ENCODE measurements at regions not wholly inside any gene's neighbourhood (a gene's known extent, or its start where the extent isn't known, plus 50 kb on each side); places are given as distances from the start of the nearest gene placed in this dataset.

DNA sequence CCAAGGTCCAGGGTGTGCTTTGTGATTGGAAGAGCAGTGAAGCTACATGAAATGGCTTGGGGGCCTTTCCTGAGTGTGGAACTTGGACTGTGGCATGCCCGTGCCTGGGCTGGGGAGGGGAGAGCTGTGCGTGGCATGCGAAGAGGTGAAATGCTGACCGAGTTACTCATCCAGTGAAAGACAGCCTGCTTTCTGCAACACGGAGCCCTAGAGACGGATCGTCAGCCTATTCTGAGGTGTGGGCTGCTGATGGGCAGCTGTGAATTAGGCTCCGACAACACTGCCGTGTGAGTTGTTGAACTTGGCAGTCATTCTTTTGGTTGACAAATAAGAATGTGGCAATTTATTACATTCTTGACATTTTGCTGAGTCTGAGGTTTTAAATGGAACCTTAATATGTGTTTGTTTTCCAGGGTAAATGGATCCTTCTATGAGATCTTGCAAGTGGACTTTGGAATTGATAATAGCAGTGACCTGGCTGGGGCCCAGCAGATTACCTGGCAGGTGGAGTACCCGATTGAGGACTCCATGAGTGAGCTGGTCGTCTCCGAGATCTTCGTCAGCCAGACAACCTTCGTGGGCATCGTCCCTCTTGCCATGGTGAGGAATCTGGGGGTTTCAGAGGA, 453.9 kb downstream of the AACS start:
- in situ Hi-C loops (cut with MboI; ENCODE audit: low sequenced_read_pairs, unreplicated experiment) = no loop called here

DNA sequence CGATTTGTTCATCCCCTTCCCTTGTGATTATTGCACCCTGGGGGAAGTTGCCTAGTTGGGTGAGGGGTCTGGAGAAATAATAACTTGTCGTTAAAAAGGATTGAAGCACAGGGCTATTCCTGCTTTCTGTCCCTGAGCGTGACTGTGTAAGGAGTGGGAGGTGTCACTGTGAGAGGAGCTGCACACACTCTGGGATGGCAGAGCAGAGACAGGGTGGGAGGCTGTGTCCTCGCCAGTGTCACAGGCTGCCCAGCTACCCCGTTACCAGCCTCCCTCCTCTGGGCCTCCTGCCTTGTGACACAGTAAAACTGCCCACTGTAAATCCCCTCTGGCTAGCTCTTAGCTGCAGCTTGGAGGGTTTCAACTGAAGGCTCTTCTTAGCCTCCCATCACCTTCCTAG, 460.6 kb downstream of the AACS start:
- no peak for TF ChIP-seq CTCF (IDR thresholded peaks at IDR 0.05; ENCODE audit: borderline replicate concordance, control extremely low read depth, extremely low read depth, insufficient read depth, missing control alignments)
- in situ Hi-C loops (cut with MboI; ENCODE audit: low sequenced_read_pairs, unreplicated experiment) = no loop called here
- no peak for DNase-seq (ENCODE audit: low spot score)

More for the DNA sequence above, 453.9 kb downstream of the AACS start:
- no peak for TF ChIP-seq CTCF (IDR thresholded peaks at IDR 0.05; ENCODE audit: borderline replicate concordance, control extremely low read depth, extremely low read depth, insufficient read depth, missing control alignments)
- no peak for DNase-seq (ENCODE audit: low spot score)

DNA sequence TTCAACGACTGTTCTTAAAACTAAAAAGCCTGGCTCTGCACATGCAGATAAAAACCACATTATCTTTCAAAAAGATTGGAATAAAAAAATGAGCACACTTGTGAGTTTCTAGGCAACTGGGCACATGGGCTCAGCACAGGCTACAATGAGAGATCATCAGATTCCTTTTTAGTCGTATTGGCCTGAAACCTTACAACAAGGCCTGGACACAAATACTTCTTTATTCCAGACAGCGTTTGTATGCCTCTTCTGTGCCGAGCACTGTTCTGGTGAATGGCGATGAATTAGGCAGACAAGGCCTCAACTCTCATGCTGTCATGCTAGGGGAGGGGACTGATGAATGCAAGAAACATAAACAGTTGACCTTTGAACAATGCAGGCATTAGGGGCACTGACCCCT, 463.0 kb downstream of the AACS start:
- TF ChIP-seq CTCF (IDR thresholded peaks at IDR 0.05; ENCODE audit: borderline replicate concordance, control extremely low read depth, extremely low read depth, insufficient read depth, missing control alignments) = no peak
- in situ Hi-C loops (cut with MboI; ENCODE audit: low sequenced_read_pairs, unreplicated experiment) = no loop called here
- no peak for DNase-seq (ENCODE audit: low spot score)

DNA sequence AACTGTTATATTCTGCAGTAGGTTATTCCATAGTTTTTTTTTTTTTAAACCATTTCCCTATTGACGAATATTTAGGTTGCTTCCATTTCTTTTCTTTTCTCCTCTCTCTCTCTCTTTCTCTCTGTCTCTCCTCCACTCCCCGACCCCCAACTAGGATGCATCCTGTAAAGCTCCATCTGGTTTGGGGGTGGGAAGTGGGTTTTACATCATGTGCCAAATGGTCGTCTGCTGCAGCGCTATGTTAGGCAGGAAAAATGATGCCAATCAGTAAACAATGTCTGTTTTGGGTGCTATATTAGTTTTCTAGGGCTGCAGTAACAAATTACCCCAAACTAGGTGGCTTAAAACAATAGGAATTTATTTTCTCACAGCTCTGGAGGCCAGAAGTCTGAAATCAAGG, 465.0 kb downstream of the AACS start:
- TF ChIP-seq CTCF (IDR thresholded peaks at IDR 0.05; ENCODE audit: borderline replicate concordance, control extremely low read depth, extremely low read depth, insufficient read depth, missing control alignments) = no peak
- in situ Hi-C loops (cut with MboI; ENCODE audit: low sequenced_read_pairs, unreplicated experiment) = no loop called here
- no peak for DNase-seq (ENCODE audit: low spot score)

DNA sequence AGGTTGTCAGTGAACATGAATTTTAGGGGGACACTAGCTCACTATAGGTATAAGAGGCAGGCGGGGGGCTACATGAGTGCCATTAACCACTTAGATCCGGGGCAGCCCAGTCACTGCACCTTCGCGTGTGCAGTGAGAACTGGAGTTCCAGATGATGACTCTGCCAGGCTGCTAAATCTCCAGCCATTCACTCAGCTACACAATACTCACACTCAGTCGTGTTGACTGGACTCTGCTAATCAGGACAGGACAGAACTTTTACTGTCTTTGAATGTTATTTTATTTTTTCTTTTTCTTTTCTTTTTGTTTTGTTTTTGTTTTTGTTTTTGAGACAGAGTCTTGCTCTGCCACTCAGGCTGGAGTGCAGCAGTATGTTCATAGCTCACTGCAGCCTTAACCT, 465.6 kb downstream of the AACS start:
- DNase-seq (ENCODE audit: low spot score) = no peak
- in situ Hi-C loops (cut with MboI; ENCODE audit: low sequenced_read_pairs, unreplicated experiment) = no loop called here
- TF ChIP-seq CTCF (IDR thresholded peaks at IDR 0.05; ENCODE audit: borderline replicate concordance, control extremely low read depth, extremely low read depth, insufficient read depth, missing control alignments) = no peak

- no peak for TF ChIP-seq CTCF (IDR thresholded peaks at IDR 0.05; ENCODE audit: borderline replicate concordance, control extremely low read depth, extremely low read depth, insufficient read depth, missing control alignments)
- in situ Hi-C loops (cut with MboI; ENCODE audit: low sequenced_read_pairs, unreplicated experiment) = no loop called here
- DNase-seq (ENCODE audit: low spot score) = no peak
Observed at GRCh38 chr12:125531574-125531973, 466.3 kb downstream of the AACS start.

Measured in GM13976 (cell line).